PC-9 (cell line): ENCODE measurements at regions not wholly inside any gene's neighbourhood (a gene's known extent, or its start where the extent isn't known, plus 50 kb on each side); places are given as distances from the start of the nearest gene placed in this dataset.

Experiments
- EZH2 ChIP-seq: fragments of 200-600 bp; sonication (generic); IDR thresholded peaks from 2 replicates; pipeline ENCODE4 v1.8.0; 2017; ENCODE audit warnings: antibody characterized with exemption, low read depth
- TF ChIP-seq, protein P1 (sequence below): fragments of 200-600 bp; sonication (generic); conservative IDR thresholded peaks from 2 replicates; pipeline ENCODE4 v1.6.1; 2017; ENCODE audit warnings: mixed run types, antibody characterized with exemption, mild to moderate bottlenecking, moderate library complexity

DNA sequence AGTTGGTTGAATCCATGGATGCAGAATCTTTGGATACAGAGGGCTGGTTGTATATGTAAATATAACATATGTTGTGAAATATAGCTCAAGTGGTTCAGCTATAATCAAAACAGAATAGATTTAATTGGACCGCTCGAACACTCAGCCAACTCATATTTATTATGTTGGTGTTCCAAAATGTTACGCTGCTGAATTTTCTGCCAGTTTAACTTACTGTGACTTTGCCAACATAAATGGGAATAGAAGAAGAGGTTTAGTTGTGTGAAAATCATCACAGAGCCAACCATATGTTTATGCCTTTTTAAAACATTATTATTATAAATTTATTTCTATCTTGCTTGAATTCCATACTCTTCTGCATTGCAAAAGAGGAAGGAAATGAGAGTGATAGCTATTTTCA is 178.2 kb upstream of the FBXL7 start:
- TF ChIP-seq, protein P1, sequence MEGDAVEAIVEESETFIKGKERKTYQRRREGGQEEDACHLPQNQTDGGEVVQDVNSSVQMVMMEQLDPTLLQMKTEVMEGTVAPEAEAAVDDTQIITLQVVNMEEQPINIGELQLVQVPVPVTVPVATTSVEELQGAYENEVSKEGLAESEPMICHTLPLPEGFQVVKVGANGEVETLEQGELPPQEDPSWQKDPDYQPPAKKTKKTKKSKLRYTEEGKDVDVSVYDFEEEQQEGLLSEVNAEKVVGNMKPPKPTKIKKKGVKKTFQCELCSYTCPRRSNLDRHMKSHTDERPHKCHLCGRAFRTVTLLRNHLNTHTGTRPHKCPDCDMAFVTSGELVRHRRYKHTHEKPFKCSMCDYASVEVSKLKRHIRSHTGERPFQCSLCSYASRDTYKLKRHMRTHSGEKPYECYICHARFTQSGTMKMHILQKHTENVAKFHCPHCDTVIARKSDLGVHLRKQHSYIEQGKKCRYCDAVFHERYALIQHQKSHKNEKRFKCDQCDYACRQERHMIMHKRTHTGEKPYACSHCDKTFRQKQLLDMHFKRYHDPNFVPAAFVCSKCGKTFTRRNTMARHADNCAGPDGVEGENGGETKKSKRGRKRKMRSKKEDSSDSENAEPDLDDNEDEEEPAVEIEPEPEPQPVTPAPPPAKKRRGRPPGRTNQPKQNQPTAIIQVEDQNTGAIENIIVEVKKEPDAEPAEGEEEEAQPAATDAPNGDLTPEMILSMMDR = no peak
- TF ChIP-seq EZH2 = no peak
